ENCODE measurements at regions not wholly inside any gene's neighbourhood (a gene's known extent, or its start where the extent isn't known, plus 50 kb on each side); places are given as distances from the start of the nearest gene placed in this dataset.

- in situ Hi-C loops (cut with MboI; ENCODE audit: low pct_unique_long_range_greater_than_20kb, low sequenced_read_pairs, unreplicated experiment) = no loop called here
- TF ChIP-seq, protein P1, sequence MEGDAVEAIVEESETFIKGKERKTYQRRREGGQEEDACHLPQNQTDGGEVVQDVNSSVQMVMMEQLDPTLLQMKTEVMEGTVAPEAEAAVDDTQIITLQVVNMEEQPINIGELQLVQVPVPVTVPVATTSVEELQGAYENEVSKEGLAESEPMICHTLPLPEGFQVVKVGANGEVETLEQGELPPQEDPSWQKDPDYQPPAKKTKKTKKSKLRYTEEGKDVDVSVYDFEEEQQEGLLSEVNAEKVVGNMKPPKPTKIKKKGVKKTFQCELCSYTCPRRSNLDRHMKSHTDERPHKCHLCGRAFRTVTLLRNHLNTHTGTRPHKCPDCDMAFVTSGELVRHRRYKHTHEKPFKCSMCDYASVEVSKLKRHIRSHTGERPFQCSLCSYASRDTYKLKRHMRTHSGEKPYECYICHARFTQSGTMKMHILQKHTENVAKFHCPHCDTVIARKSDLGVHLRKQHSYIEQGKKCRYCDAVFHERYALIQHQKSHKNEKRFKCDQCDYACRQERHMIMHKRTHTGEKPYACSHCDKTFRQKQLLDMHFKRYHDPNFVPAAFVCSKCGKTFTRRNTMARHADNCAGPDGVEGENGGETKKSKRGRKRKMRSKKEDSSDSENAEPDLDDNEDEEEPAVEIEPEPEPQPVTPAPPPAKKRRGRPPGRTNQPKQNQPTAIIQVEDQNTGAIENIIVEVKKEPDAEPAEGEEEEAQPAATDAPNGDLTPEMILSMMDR (IDR thresholded peaks at IDR 0.05; ENCODE audit: extremely low read depth, insufficient read depth, missing control alignments) = no peak
- no peak for DNase-seq (ENCODE audit: low spot score)
Measured at GRCh38 chr7:52842202-52842900, 193.1 kb upstream of the POM121L12 start.

DNA sequence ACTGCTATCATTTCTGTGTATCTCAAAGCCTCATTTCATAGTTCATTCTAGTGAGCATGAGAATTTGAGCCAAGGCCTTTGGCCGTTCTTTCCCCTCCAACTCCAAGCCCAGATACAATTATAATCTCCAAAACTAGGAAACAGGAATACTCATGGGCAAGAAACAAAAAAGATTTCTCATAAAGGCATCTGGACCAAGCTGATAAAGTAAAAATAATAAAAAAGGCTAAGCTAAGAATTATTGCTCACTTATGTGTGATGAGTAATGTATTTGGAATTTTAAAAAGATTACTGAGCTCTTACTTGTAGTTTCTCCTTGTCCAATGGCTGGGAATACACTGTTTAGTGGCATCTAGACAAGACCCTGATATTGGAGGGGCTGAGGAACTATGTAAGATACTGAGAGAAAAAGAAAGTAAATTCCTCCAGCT is 196.4 kb upstream of the POM121L12 start:
- TF ChIP-seq, protein P1 (IDR thresholded peaks at IDR 0.05; ENCODE audit: extremely low read depth, insufficient read depth, missing control alignments) = no peak
- in situ Hi-C loops (cut with MboI; ENCODE audit: low pct_unique_long_range_greater_than_20kb, low sequenced_read_pairs, unreplicated experiment) = no loop called here
- no peak for DNase-seq (ENCODE audit: low spot score)

- DNase-seq (ENCODE audit: low spot score) = no peak
- in situ Hi-C loops (cut with MboI; ENCODE audit: low pct_unique_long_range_greater_than_20kb, low sequenced_read_pairs, unreplicated experiment) = no loop called here
- TF ChIP-seq, protein P1 (IDR thresholded peaks at IDR 0.05; ENCODE audit: extremely low read depth, insufficient read depth, missing control alignments) = no peak
Measured at GRCh38 chr7:52831321-52831720, 204.1 kb upstream of the POM121L12 start.

- in situ Hi-C loops (cut with MboI; ENCODE audit: low pct_unique_long_range_greater_than_20kb, low sequenced_read_pairs, unreplicated experiment) = no loop called here
- TF ChIP-seq, protein P1 (IDR thresholded peaks at IDR 0.05; ENCODE audit: extremely low read depth, insufficient read depth, missing control alignments) = no peak
Measured at GRCh38 chr7:52830801-52831200, 204.6 kb upstream of the POM121L12 start.

GRCh38 chr7:52826515-52827265 is 208.7 kb upstream of the POM121L12 start:
- in situ Hi-C loops (cut with MboI; ENCODE audit: low pct_unique_long_range_greater_than_20kb, low sequenced_read_pairs, unreplicated experiment) = no loop called here
- TF ChIP-seq, protein P1 (IDR thresholded peaks at IDR 0.05; ENCODE audit: extremely low read depth, insufficient read depth, missing control alignments) = no peak
- DNase-seq (ENCODE audit: low spot score) = no peak

More at GRCh38 chr7:52830801-52831200, 204.6 kb upstream of the POM121L12 start:
- no peak for DNase-seq (ENCODE audit: low spot score)

GRCh38 chr7:52825611-52826010 is 209.8 kb upstream of the POM121L12 start:
- TF ChIP-seq, protein P1 (IDR thresholded peaks at IDR 0.05; ENCODE audit: extremely low read depth, insufficient read depth, missing control alignments) = no peak
- no peak for DNase-seq (ENCODE audit: low spot score)
- in situ Hi-C loops (cut with MboI; ENCODE audit: low pct_unique_long_range_greater_than_20kb, low sequenced_read_pairs, unreplicated experiment) = no loop called here
